Neural progenitor cell (in vitro differentiated cells): ENCODE measurements at regions not wholly inside any gene's neighbourhood (a gene's known extent, or its start where the extent isn't known, plus 50 kb on each side); places are given as distances from the start of the nearest gene placed in this dataset.

Experiments used
- DNase-seq: peaks from one replicate; pipeline ENCODE4 v3.0.0-alpha.2; 2016; ENCODE audit warnings: low spot score
- H2AFZ ChIP-seq: fragments of 200-600 bp; sonication (generic); replicated peaks from 2 replicates; pipeline ENCODE4 v1.6.1; 2016; ENCODE audit warnings: antibody characterized with exemption
- H3F3A ChIP-seq: fragments of 200-600 bp; sonication (generic); 2 replicates; pipeline ENCODE4 v1.6.1; 2016; ENCODE audit warnings: antibody characterized with exemption, low read depth
- H3K27ac ChIP-seq: fragments of 200-600 bp; sonication (generic); 2 replicates; pipeline ENCODE4 v1.5.1; 2016; ENCODE audit warnings: mild to moderate bottlenecking
- H3K27me3 ChIP-seq: fragments of 200-600 bp; sonication (generic); 2 replicates; pipeline ENCODE4 v1.6.1; 2016; ENCODE audit warnings: mild to moderate bottlenecking, moderate library complexity
- H3K36me3 ChIP-seq: fragments of 200-600 bp; sonication (generic); 2 replicates; pipeline ENCODE4 v1.5.1; 2016
- H3K4me1 ChIP-seq: fragments of 200-600 bp; sonication (generic); 2 replicates; pipeline ENCODE4 v1.6.1; 2016; ENCODE audit warnings: mixed run types
- H3K4me2 ChIP-seq: fragments of 200-600 bp; sonication (generic); 2 replicates; pipeline ENCODE4 v1.6.1; 2016
- H3K4me3 ChIP-seq: fragments of 200-600 bp; sonication (generic); 2 replicates; pipeline ENCODE4 v1.5.1; 2016
- H3K79me2 ChIP-seq: fragments of 200-600 bp; sonication (generic); 2 replicates; pipeline ENCODE4 v1.6.1; 2016; ENCODE audit warnings: low read depth
- H3K9ac ChIP-seq: fragments of 200-600 bp; sonication (generic); 2 replicates; pipeline ENCODE4 v1.6.1; 2016
- H3K9me3 ChIP-seq: fragments of 200-600 bp; sonication (generic); 2 replicates; pipeline ENCODE4 v1.5.1; 2016; ENCODE audit warnings: low read depth
- H4K20me1 ChIP-seq: fragments of 200-600 bp; sonication (generic); 2 replicates; pipeline ENCODE4 v1.6.1; 2016; ENCODE audit warnings: low read depth
- H3K27ac Mint-ChIP-seq: 3 replicates; pipeline ENCODE4 v1.8.0; 2021; ENCODE audit warnings: mixed read lengths
- H3K27me3 Mint-ChIP-seq: 2 replicates; pipeline ENCODE4 v1.8.0; 2022; ENCODE audit warnings: low read depth, mild to moderate bottlenecking, inconsistent platforms, moderate library complexity, mixed read lengths; ENCODE audit not compliant: insufficient read depth
- H3K36me3 Mint-ChIP-seq: 3 replicates; pipeline ENCODE4 v1.8.0; 2021; ENCODE audit warnings: mixed read lengths
- H3K4me1 Mint-ChIP-seq: 3 replicates; pipeline ENCODE4 v1.8.0; 2021; ENCODE audit warnings: mixed read lengths
- H3K4me3 Mint-ChIP-seq: 3 replicates; pipeline ENCODE4 v1.8.0; 2021; ENCODE audit warnings: mild to moderate bottlenecking, moderate library complexity, mixed read lengths
- H3K9me3 Mint-ChIP-seq: 3 replicates; pipeline ENCODE4 v1.8.0; 2020; ENCODE audit warnings: mixed read lengths
- EZH2 ChIP-seq: fragments of 200-600 bp; sonication (generic); IDR thresholded peaks from 2 replicates; pipeline ENCODE4 v1.6.1; 2017; ENCODE audit warnings: antibody characterized with exemption, mild to moderate bottlenecking, moderate library complexity
- EZH2phosphoT487 ChIP-seq: fragments of 200-600 bp; sonication (generic); IDR thresholded peaks from 2 replicates; pipeline ENCODE4 v1.6.1; 2017; ENCODE audit warnings: antibody characterized with exemption
- TF ChIP-seq, protein P1 (sequence below): fragments of 200-600 bp; sonication (generic); IDR thresholded peaks from 2 replicates; pipeline ENCODE4 v1.5.1; 2017; ENCODE audit warnings: antibody characterized with exemption, mild to moderate bottlenecking

DNA sequence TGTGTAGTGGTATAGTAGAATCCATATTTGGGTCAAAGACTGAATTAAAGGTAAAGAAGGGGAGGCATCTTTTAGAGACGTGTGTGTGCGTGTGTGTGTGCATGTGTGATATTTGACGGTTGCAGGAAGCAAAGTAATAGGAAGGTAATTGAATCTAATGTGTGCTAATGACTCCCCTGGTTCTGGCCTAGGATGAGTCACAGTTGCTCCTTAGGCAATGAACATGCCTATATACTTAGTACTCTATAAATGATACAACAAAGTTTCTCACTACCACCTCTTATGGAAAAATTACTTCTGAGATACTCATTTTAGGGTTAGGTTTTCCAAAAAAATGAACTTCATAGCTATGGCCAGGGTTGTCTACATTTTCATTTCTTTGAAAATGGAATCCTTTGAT is 409.6 kb downstream of the GUCY1A2 start:
- H3K9me3 ChIP-seq = no peaks in the 10 kb centered on the region
- H3K36me3 ChIP-seq = no peaks in the 10 kb centered on the region
- Mint-ChIP-seq H3K36me3 (no peaks in the 10 kb centered on the region), H3K9me3 (no peaks in the 10 kb centered on the region), H3K4me1 (no peaks in the 10 kb centered on the region), H3K27me3 (peaks cover 2% of the 10 kb centered on the region), H3K27ac (no peak overlapping the region), H3K4me3 (no peak overlapping the region)
- no peak overlapping the region for H3K4me3 ChIP-seq
- no peak overlapping the region for H3K4me2 ChIP-seq
- H3K79me2 ChIP-seq = no peaks in the 10 kb centered on the region
- H3K4me1 ChIP-seq = no peaks in the 10 kb centered on the region
- no peak overlapping the region for H3K9ac ChIP-seq
- no peak overlapping the region for H3K27ac ChIP-seq
- no peaks in the 10 kb centered on the region for H3K27me3 ChIP-seq
- no peak for DNase-seq
- no peak overlapping the region for H2AFZ ChIP-seq
- H4K20me1 ChIP-seq = no peaks in the 10 kb centered on the region
- TF ChIP-seq EZH2phosphoT487 (no peak), EZH2 (no peak)
- H3F3A ChIP-seq = no peaks in the 10 kb centered on the region

DNA sequence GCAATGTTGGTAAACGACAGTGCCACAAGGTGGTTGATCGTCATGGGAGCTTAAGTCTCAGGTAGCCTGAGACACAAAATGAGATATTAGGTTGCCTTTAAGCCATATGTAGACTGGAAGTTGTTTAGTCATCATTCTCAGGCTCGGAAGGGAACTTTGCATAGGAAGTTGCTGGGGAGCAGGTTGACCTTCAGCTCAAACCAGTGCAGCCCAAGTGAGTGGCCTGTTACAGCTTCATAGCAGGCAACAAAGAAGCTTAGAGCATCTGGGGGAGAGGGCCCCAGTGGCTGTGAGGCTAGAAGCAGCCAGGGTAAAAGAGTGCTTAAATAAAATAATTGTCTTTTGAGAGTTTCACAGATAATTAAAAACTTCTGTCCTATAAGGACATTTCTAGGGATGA is 404.0 kb downstream of the GUCY1A2 start:
- Mint-ChIP-seq H3K4me1 (peaks cover 2% of the 10 kb centered on the region), H3K27me3 (peaks cover 2% of the 10 kb centered on the region), H3K9me3 (no peaks in the 10 kb centered on the region), H3K4me3 (no peak overlapping the region), H3K36me3 (no peaks in the 10 kb centered on the region), H3K27ac (no peak overlapping the region)
- DNase-seq = no peak
- TF ChIP-seq EZH2phosphoT487 (no peak), EZH2 (no peak)
- TF ChIP-seq, protein P1, sequence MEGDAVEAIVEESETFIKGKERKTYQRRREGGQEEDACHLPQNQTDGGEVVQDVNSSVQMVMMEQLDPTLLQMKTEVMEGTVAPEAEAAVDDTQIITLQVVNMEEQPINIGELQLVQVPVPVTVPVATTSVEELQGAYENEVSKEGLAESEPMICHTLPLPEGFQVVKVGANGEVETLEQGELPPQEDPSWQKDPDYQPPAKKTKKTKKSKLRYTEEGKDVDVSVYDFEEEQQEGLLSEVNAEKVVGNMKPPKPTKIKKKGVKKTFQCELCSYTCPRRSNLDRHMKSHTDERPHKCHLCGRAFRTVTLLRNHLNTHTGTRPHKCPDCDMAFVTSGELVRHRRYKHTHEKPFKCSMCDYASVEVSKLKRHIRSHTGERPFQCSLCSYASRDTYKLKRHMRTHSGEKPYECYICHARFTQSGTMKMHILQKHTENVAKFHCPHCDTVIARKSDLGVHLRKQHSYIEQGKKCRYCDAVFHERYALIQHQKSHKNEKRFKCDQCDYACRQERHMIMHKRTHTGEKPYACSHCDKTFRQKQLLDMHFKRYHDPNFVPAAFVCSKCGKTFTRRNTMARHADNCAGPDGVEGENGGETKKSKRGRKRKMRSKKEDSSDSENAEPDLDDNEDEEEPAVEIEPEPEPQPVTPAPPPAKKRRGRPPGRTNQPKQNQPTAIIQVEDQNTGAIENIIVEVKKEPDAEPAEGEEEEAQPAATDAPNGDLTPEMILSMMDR = no peak
- H3K4me1 ChIP-seq = no peaks in the 10 kb centered on the region
- no peaks in the 10 kb centered on the region for H3K27me3 ChIP-seq
- H3K27ac ChIP-seq = no peak overlapping the region
- H3K79me2 ChIP-seq = no peaks in the 10 kb centered on the region
- no peaks in the 10 kb centered on the region for H4K20me1 ChIP-seq
- H3F3A ChIP-seq = no peaks in the 10 kb centered on the region
- H3K9me3 ChIP-seq = no peaks in the 10 kb centered on the region
- no peak overlapping the region for H2AFZ ChIP-seq
- H3K4me2 ChIP-seq = no peak overlapping the region
- H3K9ac ChIP-seq = no peak overlapping the region
- H3K36me3 ChIP-seq = no peaks in the 10 kb centered on the region
- no peak overlapping the region for H3K4me3 ChIP-seq

DNA sequence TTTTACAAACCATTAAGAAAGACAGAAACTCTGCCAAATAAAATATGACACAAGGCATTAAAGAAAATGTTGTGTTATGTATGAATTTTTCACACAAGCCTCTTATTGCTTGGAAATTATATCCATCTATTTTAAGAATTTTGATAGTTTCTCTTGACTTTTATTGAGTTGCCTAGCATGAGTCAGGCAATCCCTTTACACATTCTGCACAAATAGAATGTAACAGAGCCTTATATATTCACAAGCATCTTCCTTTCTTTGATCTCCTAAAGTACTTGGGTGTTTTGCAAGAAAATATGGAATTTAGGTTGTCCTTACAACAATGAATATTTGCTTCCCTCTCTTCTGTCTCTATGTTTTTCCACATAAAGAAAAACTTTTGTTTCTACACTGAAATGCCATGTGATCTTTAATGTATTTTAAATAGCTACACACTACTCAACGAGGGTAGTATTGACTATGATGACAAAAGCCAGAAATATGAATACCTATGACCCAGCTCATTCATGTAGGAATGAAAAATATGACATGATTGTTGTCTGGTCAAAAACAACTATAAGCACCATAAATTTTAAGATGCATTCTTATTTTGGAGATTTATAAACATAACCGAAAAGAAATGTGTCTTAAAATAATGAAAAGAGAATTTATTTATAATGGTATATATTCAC is 398.8 kb downstream of the GUCY1A2 start:
- Histone ChIP-seq H2AFZ (no peak overlapping the region), H3K27ac (no peak overlapping the region), H3K27me3 (no peaks in the 10 kb centered on the region), H3K4me2 (no peak overlapping the region), H3K4me3 (no peak overlapping the region), H3K36me3 (no peaks in the 10 kb centered on the region), H3K79me2 (no peaks in the 10 kb centered on the region), H3K9me3 (no peaks in the 10 kb centered on the region), H4K20me1 (no peaks in the 10 kb centered on the region), H3K9ac (no peak overlapping the region), H3K4me1 (no peaks in the 10 kb centered on the region), H3F3A (no peaks in the 10 kb centered on the region)
- DNase-seq = no peak
- no peak overlapping the region for H3K27ac Mint-ChIP-seq
- H3K36me3 Mint-ChIP-seq = no peaks in the 10 kb centered on the region
- H3K27me3 Mint-ChIP-seq = no peaks in the 10 kb centered on the region
- no peaks in the 10 kb centered on the region for H3K9me3 Mint-ChIP-seq
- TF ChIP-seq EZH2 = no peak
- H3K4me3 Mint-ChIP-seq = no peak overlapping the region
- H3K4me1 Mint-ChIP-seq = peaks cover 4% of the 10 kb centered on the region

DNA sequence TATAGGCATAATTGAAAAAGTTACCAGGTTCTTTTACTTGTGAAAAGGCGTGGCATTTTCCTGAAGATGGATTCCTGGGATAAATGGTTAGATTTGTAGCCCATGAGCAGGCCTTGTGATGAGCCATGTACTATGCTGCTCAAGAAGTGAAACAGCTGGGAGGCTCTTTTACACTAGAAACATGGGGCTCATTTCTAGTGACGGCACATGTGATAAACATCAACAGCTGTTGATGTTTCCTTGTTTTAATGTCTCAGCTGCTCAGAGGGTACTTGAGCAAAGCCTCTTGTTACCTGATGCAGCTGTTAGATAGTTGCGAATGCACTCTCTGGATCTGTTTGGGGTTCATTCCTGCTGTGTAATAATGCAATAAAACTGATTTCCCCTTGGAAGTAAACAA is 396.8 kb downstream of the GUCY1A2 start:
- TF ChIP-seq EZH2 = no peak
- TF ChIP-seq, protein P1 = no peak
- TF ChIP-seq EZH2phosphoT487 = no peak
- peaks cover 2% of the 10 kb centered on the region for H3K4me1 Mint-ChIP-seq
- Histone ChIP-seq H3K27ac (no peak overlapping the region), H3K9ac (no peak overlapping the region), H3K79me2 (no peaks in the 10 kb centered on the region), H3K4me1 (no peaks in the 10 kb centered on the region), H3K36me3 (no peaks in the 10 kb centered on the region), H2AFZ (no peak overlapping the region), H3F3A (no peaks in the 10 kb centered on the region), H4K20me1 (no peaks in the 10 kb centered on the region), H3K9me3 (no peaks in the 10 kb centered on the region), H3K4me2 (no peak overlapping the region), H3K4me3 (no peak overlapping the region), H3K27me3 (no peaks in the 10 kb centered on the region)
- H3K4me3 Mint-ChIP-seq = no peak overlapping the region
- H3K9me3 Mint-ChIP-seq = no peaks in the 10 kb centered on the region
- no peaks in the 10 kb centered on the region for H3K36me3 Mint-ChIP-seq
- no peaks in the 10 kb centered on the region for H3K27me3 Mint-ChIP-seq
- DNase-seq = no peak
- H3K27ac Mint-ChIP-seq = no peak overlapping the region
